ENCODE measurements at regions not wholly inside any gene's neighbourhood (a gene's known extent, or its start where the extent isn't known, plus 50 kb on each side); places are given as distances from the start of the nearest gene placed in this dataset.

GRCh38 chr10:120970595-120971529, 119.7 kb downstream of the WDR11 start:
- Histone ChIP-seq H3K27ac (no peak overlapping the region), H3K4me3 (no peak overlapping the region)
- TF ChIP-seq CTCF (IDR thresholded peaks at IDR 0.05): no peak
- DNase-seq (ENCODE audit: low spot score): no peak

DNA sequence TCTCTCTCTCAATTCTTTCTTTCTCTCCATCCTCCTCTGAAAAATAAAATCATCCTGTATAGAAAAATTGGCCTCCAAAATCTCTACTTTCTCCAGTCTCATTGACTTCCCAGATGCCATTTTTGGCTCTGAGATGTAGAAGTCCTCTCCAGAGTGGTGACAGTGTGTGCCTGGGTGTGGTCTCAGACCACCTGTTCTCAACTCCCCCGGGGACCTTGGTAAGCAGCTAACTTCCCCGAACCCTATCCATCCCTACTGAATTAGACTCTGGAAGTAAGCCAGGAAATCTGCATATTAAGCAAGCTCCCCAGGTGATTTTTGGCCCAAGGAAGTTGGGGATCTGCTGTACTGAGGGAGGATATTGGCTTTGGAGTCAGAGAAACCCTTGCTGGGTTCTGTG, 120.5 kb downstream of the WDR11 start:
- no peak for TF ChIP-seq CTCF (IDR thresholded peaks at IDR 0.05)
- Histone ChIP-seq H3K27ac (no peak overlapping the region), H3K4me3 (no peak overlapping the region)
- DNase-seq (ENCODE audit: low spot score): no peak

DNA sequence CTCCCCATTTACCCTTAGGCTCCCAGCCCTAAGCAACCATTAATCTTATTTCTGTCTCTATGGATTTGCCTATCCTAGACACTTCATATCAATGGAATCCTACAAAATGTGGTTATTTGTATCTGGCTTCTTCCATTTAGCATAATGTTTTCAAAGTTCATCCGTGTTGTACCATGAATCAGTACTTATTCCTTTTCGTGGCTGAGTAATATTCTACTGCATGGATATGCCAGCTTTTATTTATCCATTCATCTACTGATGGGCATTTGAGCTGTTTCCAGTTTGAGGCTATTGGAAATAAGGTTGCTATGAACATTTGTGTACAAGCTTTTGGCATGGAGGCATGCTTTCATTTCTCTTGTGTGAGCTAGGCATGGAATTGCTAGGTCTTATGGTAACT, 121.1 kb downstream of the WDR11 start:
- no peak for TF ChIP-seq CTCF (IDR thresholded peaks at IDR 0.05)
- DNase-seq (ENCODE audit: low spot score): no peak
- no peak overlapping the region for H3K27ac ChIP-seq
- H3K4me3 ChIP-seq: no peak overlapping the region

- Histone ChIP-seq H3K27ac (no peak overlapping the region), H3K4me3 (no peak overlapping the region)
- DNase-seq (ENCODE audit: low spot score): no peak
- no peak for TF ChIP-seq CTCF (IDR thresholded peaks at IDR 0.05)
Measured at GRCh38 chr10:120975072-120975867, 124.1 kb downstream of the WDR11 start.

GRCh38 chr10:120975868-120976225, 124.7 kb downstream of the WDR11 start:
- DNase-seq (ENCODE audit: low spot score): no peak
- no peak for TF ChIP-seq CTCF (IDR thresholded peaks at IDR 0.05)
- no peak overlapping the region for H3K4me3 ChIP-seq
- H3K27ac ChIP-seq: no peak overlapping the region

- no peak overlapping the region for H3K4me3 ChIP-seq
- TF ChIP-seq CTCF (IDR thresholded peaks at IDR 0.05): no peak
- no peak for DNase-seq (ENCODE audit: low spot score)
- H3K27ac ChIP-seq: no peak overlapping the region
Measured at GRCh38 chr10:120977897-120978296, 126.7 kb downstream of the WDR11 start.
